SK-N-MC (cell line): ENCODE measurements at regions not wholly inside any gene's neighbourhood (a gene's known extent, or its start where the extent isn't known, plus 50 kb on each side); places are given as distances from the start of the nearest gene placed in this dataset.

Source experiments
- EZH2 ChIP-seq: fragments of 200-600 bp; sonication (generic); IDR thresholded peaks from one replicate; pipeline ENCODE4 v1.6.1; 2017; ENCODE audit warnings: antibody characterized with exemption
- POLR2AphosphoS5 ChIP-seq: IDR thresholded peaks from 2 replicates; pipeline ENCODE4 v1.6.1; 2012; ENCODE audit warnings: mild to moderate bottlenecking, low read depth, low read length, borderline replicate concordance

- TF ChIP-seq POLR2AphosphoS5 (no peak), EZH2 (no peak)
Measured at GRCh38 chr4:67250131-67250896, 295.0 kb downstream of the CENPC start.
